Psoas muscle (tissue), 7 donors: ENCODE measurements at regions not wholly inside any gene's neighbourhood (a gene's known extent, or its start where the extent isn't known, plus 50 kb on each side); places are given as distances from the start of the nearest gene placed in this dataset.

Experiments
- ATAC-seq, 4 donors: fragments of 200-7000 bp; cut with Tn5 transposase; one replicate each; pipeline ENCODE4 v1.9.1; 2020; ENCODE audit warnings: moderate library complexity in 3 of 4, mild to moderate bottlenecking in 2 of 4
- DNase-seq, 2 donors: peaks; one replicate each; pipeline ENCODE4 v3.0.0-alpha.2; 2020
- H3K27ac ChIP-seq: fragments of 200-600 bp; one replicate; pipeline ENCODE4 v1.8.0; 2022
- H3K27me3 ChIP-seq, 3 donors: fragments of 200-600 bp in 1 of 3; one replicate each; pipeline versions ENCODE4 v1.6.1 to v1.8.0; 2013 to 2022; ENCODE audit warnings: low read length in 2 of 3, mild to moderate bottlenecking in 2 of 3, moderate library complexity in 1 of 3; ENCODE audit not compliant: insufficient read depth in 3 of 3
- H3K36me3 ChIP-seq, 2 donors: fragments of 200-600 bp in 1 of 2; one replicate each; pipeline versions ENCODE4 v1.6.1 to v1.8.0; 2013 to 2022; ENCODE audit warnings: low read depth in 1 of 2, mild to moderate bottlenecking in 1 of 2, moderate library complexity in 1 of 2; ENCODE audit not compliant: insufficient read depth in 1 of 2
- H3K4me1 ChIP-seq: fragments of 200-600 bp; one replicate; pipeline ENCODE4 v1.8.0; 2022
- H3K4me3 ChIP-seq: fragments of 200-600 bp; one replicate; pipeline ENCODE4 v1.8.0; 2022; ENCODE audit warnings: mild to moderate bottlenecking
- H3K9me3 ChIP-seq: fragments of 200-600 bp; one replicate; pipeline ENCODE4 v1.8.0; 2022
- WGBS, 3 donors: extraction: QIAGEN DNeasy Blood & Tissue Kit; methylation state at CpG; one replicate each; pipeline versions ENCODE4 v1.1.6 to v1.1.7; 2013; 5-methylcytosine and 5-hydroxymethylcytosine counted together
- intact Hi-C, 2 donors: fragments of 100-400 bp; cut with DNase I; formaldehyde crosslinking; loops; one replicate each; pipeline versions ENCODE4 v1.11.0 to v1.14.2; 2022
- TF ChIP-seq, protein P1 (sequence below): fragments of 200-600 bp; IDR thresholded peaks from one replicate; pipeline ENCODE4 v1.8.0; 2022; ENCODE audit warnings: antibody characterized with exemption
- donor health status: healthy with polysubstance abuse.
- donor health status: DM: no; HTN: no; CAD: no; lungs with moderate emphysema.
- donor health status: Bipolar disorder and iron deficiency.
- donor health status: healthy.
- donor health status: DM: yes; HTN: yes; CAD: no.
- donor health status: DM: no; HTN: no; CAD: no.
- donor health status: DM: yes; HTN: yes; CAD: no.

DNA sequence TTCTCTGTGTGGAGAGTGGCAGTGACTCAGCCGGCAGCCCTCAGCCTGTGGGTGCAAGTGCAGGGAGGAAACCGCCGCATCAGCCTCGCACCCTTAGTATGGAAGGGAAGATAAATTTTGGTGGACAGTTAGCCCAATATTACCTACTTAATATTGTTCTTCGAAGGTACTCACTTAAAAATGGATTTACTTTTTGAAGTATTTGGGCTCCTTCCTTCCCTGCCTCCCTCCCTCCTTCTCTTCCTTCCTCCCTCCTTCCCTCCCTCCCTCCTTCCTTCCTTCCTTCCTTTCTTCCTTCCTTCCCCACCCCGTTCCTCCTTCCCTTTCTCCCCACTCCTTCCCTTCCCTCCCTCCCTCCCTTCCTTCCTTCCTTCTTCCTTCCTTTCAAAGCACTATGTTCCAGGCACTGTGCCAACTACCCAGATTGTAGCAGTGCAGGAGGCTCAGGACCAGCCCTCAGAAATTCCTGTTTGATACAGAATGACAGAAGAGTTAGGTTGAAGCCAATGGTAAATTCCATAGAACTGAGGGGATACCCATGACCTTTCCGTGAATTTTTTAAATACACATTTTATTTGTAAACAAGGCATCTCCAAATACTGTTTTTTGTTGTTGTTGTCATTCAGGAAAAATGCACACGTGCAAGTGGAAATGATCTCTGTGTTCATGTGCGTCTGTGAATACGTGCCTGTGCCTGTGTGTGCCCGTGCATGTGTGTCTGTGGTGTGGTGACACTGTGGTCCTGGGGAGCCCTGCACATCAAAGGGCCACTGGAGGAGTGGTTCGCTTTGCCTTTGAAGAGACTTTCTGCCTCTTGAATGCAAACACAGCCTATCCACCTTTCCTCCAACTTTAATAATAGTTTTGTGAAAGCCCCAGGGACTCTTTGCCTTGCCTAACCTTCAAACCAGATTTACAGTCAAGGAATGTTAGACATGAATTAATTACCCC lies 141.7 kb downstream of the EDN3 start:
- no peaks in the 10 kb centered on the region for H3K36me3 ChIP-seq
- ATAC-seq: no peak
- no peaks in the 10 kb centered on the region for H3K9me3 ChIP-seq
- intact Hi-C loops: no loop called here
- TF ChIP-seq, protein P1, sequence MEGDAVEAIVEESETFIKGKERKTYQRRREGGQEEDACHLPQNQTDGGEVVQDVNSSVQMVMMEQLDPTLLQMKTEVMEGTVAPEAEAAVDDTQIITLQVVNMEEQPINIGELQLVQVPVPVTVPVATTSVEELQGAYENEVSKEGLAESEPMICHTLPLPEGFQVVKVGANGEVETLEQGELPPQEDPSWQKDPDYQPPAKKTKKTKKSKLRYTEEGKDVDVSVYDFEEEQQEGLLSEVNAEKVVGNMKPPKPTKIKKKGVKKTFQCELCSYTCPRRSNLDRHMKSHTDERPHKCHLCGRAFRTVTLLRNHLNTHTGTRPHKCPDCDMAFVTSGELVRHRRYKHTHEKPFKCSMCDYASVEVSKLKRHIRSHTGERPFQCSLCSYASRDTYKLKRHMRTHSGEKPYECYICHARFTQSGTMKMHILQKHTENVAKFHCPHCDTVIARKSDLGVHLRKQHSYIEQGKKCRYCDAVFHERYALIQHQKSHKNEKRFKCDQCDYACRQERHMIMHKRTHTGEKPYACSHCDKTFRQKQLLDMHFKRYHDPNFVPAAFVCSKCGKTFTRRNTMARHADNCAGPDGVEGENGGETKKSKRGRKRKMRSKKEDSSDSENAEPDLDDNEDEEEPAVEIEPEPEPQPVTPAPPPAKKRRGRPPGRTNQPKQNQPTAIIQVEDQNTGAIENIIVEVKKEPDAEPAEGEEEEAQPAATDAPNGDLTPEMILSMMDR: no peak
- 64 to 69% (median 65%) methylated on average over 12 of the region's 12 CpGs for WGBS, 3 donors
- H3K4me3 ChIP-seq: no peak overlapping the region
- H3K4me1 ChIP-seq: no peaks in the 10 kb centered on the region
- H3K27me3 ChIP-seq: peaks cover 0 to 14% (median 9%) of the 10 kb centered on the region in 3 donors
- DNase-seq: no peak
- no peak overlapping the region for H3K27ac ChIP-seq

DNA sequence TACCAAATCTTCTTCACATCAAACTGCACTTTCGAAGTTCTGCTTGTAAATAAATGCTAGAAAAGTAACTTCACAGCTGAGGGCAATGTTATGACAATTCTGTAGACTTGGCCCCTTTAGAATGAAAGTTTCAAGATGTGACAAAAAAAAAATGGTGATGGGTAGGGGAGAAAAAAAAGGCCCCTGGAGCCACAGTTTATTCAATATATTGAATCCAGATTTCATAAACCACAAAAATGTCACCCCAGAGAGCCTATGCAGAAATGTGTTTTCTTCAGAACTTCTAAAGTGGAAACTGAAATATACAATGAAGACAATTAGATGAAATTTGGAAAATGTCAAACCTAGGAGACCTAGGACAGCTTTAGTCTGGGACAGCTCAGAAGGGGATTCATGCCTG lies 143.1 kb downstream of the EDN3 start:
- Histone ChIP-seq H3K27me3 (peaks cover 0 to 24% (median 11%) of the 10 kb centered on the region in 3 donors), H3K36me3 (no peaks in the 10 kb centered on the region), H3K9me3 (no peaks in the 10 kb centered on the region), H3K4me1 (no peaks in the 10 kb centered on the region), H3K27ac (no peak overlapping the region), H3K4me3 (no peak overlapping the region)
- no peak for ATAC-seq
- intact Hi-C loops: no loop called here
- TF ChIP-seq, protein P1: no peak
- WGBS, 3 donors: 67 to 92% (median 91%) methylated on average over 1 of the region's 1 CpG
- DNase-seq: no peak

DNA sequence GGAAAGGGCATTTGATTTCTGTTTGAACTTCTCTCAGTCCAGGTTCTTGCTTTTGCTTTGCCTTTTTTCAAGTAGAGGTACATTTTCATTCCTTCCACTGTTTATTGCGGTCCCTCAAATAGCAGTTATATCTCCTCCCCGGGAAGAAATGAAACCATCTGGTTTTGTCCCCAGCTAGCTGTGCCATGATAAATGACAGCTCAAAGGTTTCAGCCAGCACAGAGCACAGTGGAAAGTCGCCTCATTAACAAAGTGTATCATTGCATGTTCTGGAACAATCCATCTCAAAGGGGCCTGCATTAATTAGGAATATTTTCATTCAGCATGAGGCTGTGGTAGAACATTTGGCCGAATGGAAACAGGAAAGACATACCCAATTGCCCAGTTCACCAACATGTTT lies 146.0 kb downstream of the EDN3 start:
- Histone ChIP-seq H3K27me3 (peaks cover 0 to 45% (median 9%) of the 10 kb centered on the region in 3 donors), H3K4me3 (no peak overlapping the region), H3K4me1 (no peaks in the 10 kb centered on the region), H3K9me3 (no peaks in the 10 kb centered on the region), H3K27ac (no peak overlapping the region), H3K36me3 (no peaks in the 10 kb centered on the region)
- no peak for DNase-seq
- no peak for ATAC-seq
- intact Hi-C loops: no loop called here
- 34 to 46% (median 42%) methylated on average over 4 of the region's 4 CpGs for WGBS, 3 donors
- TF ChIP-seq, protein P1: no peak

DNA sequence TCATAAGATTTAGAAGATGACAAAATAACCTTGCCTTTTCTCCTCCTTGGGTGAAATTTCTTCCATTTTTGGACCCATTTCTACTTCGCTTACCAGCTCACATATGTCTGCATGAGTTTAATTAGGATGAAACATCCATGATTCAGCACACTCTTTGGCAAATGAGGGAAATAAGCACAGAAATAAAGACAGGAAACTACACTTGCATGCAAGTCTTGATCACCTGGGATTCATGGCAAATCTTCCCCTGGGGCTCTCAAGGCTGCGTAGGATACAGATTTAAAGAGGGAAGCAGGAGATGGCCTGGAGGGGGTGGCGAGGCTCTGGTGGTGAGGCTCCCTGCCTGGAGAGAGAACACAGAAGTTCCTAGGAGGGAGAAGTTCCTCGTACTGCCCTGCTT lies 147.8 kb downstream of the EDN3 start:
- Histone ChIP-seq H3K27me3 (peaks cover 0 to 48% (median 9%) of the 10 kb centered on the region in 3 donors), H3K27ac (no peak overlapping the region), H3K4me1 (no peaks in the 10 kb centered on the region), H3K36me3 (no peaks in the 10 kb centered on the region), H3K4me3 (no peak overlapping the region), H3K9me3 (no peaks in the 10 kb centered on the region)
- no peak for ATAC-seq
- intact Hi-C loops: no loop called here
- TF ChIP-seq, protein P1: no peak
- WGBS, 3 donors: 76 to 83% (median 78%) methylated on average over 4 of the region's 4 CpGs
- no peak for DNase-seq
